HG03025 (cell line): ENCODE measurements at regions not wholly inside any gene's neighbourhood (a gene's known extent, or its start where the extent isn't known, plus 50 kb on each side); places are given as distances from the start of the nearest gene placed in this dataset.

Experiments
- ATAC-seq: cut with Tn5 transposase; IDR thresholded peaks from one replicate; pipeline ENCODE4 v1.9.1; 2021; ENCODE audit warnings: mild to moderate bottlenecking, moderate library complexity; ENCODE audit not compliant: unreplicated experiment, low FRiP score

DNA sequence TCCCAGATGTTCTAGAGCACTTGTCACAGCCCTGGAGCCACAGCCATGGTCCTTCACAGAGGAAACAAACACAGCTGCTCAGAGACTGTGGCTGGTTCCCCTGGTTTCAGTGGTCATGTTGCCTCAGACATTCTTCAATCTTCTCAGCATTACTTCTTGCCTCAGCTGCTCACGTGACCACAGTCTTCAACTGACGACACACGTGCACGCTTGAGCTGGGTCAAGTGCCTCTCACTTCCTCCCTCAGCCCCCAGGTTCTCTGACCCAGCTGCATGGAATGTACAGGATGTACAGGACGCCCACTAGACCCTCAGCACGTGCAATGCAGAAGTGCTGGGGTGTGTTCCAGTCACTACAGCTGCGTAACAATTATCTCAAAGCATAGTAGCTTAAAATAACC is 159.8 kb upstream of the GGTLC1 start:
- ATAC-seq, result no peak

DNA sequence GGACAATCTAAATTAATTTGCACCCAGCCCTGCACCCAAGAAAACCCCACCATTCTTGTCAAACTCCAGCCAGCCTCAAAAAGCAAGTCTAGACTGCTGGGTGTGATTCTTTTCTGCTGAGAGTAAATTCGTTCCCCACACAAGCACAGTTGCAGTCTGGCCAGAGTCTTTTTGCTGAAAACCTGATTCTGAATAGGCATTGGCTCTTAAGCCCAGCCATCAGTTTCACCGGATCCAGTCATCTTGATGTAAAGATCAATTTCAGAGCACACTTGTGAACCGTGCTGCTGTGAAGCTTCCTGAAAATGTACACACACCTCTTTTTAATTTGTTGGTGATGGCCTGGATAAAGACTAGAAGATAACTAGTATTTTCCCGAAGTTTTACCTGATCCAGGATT is 159.4 kb upstream of the GGTLC1 start:
- no peak for ATAC-seq

DNA sequence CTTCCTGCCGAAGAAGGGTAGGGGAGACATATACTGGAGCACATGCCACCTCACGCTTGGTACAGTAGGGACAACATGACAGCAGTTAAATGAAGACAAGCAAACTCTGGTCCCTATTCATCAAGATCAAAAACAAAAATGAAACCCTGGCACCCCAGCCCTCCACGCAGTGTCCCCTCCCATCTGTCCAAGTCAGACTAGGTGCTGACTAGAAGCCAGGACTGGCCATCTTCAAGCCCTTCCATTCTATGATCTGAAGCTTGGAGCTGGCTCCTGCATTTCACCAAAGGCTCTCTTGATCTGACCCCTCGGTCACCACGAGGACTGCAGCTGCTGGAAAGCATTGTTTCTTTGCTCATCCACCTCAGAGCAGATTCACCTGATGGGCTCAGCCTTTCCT is 158.9 kb upstream of the GGTLC1 start:
- ATAC-seq, result no peak

DNA sequence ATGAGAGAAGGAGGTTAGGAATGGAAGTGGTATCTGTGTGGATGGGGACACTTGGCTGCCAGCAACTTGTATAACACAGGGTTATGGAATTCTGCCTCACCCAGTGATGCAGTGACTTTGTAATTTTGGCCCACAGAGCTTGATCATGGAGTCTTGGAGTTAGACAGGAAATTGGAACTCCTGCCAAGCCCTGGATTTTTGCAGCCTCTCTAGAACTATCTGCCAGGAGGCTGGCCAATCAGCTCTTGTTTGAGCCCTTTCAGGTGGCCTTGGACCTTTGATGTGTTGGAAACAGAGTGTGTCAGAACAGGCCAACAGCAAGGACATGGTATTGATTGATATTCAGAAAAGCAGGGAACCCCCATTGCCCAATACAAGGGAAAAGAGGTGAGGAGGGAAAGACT is 157.7 kb upstream of the GGTLC1 start:
- ATAC-seq, result no peak

DNA sequence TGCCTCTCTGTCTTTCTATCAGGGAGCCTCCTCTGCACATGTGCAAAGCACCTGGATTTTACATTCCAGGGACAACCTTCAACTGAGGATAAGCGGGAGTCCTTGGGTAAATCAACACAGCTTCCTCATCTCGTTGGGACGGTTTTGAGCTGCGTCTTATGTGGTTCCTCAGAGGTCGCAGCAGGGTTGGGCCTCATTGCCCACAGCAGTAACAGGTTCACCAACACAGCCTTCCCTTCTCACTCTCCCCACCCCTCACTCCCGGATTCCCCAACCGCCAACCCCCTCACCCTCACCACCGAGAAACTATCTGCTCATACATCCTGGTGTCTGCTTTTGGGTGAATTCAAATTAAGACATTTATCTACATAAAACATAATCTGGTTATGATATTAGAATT is 155.8 kb upstream of the GGTLC1 start:
- ATAC-seq, result no peak

DNA sequence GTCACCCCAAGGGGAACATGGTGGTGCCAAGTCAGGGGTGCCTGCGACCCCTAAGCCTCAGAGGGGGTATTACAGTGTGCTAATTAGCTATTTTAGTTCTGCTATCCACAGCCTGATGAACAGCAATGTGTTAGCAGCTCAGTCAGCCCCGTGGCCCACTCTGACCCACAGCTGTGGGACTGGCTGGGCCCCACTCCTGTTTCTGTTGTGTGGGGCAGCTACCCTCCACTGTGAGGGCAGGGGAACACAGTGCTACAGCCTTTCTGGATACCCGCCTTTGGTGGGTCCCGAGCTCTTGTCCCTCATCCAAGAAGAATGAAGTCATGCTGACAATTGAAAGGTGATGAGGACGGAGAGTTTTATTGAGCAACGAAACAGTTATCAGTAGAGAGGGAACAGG is 152.5 kb upstream of the GGTLC1 start:
- ATAC-seq, result no peak

DNA sequence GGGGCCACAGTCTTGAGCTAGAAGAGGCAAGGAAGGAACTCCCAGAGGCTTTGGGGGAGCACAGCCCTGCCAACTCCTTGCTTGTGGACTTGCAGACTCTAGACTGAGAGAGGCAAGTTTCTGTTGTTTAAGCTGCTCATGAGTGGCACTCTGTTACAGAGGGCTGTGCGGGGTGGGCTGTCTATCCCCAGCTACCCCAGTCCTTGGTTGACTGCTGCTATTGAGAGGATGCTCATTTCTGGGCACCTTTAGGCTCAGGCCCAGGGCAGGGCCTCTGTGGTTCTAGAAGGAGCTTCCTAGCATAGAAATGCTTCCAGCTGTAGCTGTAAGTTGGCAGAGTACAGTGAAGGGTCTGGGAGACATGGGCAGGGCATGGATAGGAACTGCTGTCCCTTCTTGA is 151.3 kb upstream of the GGTLC1 start:
- ATAC-seq, result no peak

DNA sequence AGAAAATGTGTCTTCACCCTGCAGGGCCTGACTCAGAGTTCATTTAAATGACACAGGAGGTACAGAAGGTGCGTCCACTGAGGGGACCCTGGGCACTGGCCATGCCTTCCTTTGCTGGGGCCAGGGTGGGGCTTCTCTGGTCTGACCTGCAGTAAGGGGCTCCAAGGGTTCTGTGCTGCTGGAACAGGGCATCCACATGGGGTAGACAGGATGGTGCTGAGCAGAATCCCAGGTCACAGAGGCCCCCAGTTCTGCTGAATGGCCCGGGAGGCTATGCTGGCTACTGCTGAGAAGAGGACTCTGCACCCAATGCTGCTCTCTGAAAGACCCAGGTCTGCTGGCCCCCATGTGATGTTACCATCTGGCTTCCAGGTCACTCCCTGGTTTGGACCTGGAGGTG is 150.4 kb upstream of the GGTLC1 start:
- ATAC-seq, result no peak

DNA sequence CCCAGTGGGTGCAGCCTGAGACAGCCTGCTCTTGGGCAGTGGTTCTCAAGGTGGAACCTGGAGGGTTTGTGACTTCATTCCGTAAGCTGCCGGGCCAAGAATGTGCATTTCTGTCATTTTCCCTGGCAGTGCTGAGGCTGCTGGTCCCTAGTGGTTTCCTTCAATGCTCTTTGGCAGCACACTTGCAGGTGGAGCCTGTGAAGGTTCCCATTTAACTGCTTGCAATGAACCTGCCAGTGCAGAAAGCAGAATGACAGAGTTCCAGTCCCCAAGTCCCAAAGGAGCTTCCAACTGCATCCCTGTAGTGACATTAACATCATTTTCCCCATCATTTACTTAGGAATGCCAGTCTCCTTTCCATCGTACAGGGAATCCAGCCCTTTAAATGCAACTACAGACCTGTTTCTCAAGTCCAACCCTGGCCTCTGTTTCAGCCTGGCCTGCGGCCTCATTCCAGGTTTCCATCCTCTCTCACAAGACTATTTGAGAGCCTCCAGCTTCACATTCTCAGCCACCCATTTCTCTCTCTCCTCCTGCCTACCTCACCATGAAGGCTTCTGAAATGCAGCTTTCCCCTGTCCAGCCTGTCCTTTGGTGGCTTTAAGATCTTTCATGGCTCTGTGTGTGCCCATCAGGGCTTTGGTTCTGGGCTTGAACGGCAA is 149.7 kb upstream of the GGTLC1 start:
- no peak for ATAC-seq

DNA sequence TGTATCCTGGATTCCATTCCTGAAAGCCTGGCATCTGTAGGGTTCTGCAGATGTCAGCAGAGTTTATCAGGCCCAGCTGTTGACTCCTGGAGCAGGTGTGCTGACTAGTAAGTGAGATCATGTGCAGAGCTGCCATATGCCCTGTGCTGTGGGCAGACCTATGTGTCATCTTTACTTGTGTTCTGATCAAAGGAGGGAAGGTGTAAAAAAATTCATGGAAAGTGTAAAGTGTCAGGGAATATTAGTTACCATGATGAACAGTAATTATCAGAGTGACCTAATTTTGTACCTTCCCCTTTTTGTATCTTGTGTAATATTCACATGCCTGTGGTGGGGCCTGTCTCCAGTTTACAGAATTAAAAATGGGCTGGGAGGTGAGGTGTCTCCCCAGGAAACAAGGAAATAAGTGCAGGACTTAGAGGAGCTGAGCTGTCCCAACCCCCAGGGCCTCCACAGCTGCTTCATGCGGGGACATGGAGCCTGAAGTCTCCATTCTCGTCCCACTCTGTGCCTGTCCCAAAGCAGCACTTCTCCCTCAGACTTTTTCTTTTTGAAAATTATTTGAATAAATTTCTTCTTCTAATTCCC is 148.2 kb upstream of the GGTLC1 start:
- no peak for ATAC-seq

DNA sequence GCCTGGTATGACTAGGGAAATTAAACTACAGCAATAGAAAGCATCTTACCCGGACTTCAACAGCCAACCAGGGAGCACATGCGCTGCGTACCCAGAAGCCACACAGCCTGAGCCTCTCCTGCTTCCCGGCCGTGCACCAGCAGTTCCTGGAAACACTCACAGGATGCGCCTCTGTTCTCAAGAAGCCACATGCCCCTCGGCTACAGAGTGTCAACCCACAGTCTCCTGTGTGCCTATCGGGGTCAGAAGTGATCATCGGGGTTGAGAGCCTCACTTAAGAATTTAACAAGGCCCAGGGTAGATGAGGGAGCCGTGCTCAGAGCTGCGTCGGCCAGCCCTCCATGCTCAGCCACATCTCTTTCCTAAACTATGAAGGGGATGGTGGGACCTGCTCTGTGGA is 147.2 kb upstream of the GGTLC1 start:
- ATAC-seq, result no peak

DNA sequence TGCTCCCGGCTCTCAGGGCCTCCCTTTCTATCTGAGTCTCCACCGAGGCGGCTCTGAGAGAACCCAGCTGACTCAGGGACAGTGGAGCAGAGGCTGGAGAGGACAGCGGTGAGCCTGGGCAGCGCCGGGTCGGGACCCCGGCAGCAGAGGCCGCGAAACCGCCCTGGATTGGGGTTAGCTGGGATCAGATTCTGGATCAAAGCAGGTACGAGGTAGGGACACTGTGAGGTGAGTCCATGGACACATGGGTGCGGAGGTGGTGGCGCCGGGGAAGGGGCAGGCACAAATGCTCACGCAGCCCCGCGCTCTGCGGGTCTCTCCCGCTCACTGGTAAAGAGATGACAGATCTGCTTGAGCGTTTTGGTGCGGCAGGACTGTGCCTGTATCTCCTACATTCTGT is 146.4 kb upstream of the GGTLC1 start:
- ATAC-seq, result no peak

DNA sequence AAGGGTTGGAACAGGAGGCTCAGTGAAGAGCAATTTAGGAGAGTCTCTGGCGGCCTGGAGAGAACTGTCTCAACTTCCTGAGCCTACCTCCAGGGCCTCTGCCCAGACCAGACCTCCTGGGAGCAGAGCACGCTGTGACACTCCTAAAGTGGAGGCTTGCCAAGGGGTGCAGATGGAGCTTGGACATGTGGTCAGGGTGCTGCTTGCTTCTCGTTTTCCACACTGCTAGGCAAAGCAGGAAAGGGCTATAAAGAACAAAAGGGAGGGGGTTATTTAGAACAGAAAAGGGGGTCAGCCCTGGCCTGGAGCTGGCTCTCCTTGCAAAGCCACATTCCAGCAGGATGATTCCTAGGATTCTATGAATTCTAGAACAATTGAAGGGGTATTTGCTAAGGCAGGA is 145.7 kb upstream of the GGTLC1 start:
- no peak for ATAC-seq

DNA sequence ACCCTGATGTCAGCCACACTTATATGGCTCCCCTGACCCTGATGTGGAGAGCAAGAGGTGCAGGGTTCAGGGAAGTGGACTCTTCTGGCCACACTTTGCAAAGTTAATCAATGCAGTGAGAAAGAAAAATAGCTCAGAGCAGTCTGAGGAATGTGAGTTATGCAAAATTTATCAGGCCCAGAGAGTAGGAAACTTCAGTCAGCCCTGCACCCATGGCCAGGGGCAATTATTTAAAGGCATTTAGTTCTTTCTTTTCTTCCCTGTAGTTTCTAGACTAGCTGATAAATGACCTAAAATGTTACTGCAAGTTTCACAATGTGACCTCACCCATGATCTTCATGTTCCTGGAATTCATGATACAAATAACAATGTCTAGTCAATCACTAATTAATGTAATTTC is 143.7 kb upstream of the GGTLC1 start:
- no peak for ATAC-seq

DNA sequence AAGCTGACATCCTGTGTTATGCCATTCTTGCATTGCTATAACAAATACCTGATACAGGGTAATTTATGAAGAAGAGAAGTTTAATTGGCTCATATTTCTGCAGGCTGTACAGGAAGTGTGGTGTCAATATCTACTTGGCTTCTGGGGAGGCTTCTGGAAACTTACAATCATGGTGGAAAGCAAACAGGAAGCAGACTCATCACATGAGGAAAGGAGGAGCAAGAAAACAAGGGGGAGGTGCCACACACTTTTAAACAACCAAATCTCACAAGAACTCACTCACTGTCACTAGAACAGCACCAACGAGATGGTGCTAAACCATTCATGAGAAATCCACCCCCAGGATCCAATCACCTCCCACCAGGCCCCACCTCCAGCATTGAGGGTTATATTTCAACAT is 143.1 kb upstream of the GGTLC1 start:
- ATAC-seq, result no peak

DNA sequence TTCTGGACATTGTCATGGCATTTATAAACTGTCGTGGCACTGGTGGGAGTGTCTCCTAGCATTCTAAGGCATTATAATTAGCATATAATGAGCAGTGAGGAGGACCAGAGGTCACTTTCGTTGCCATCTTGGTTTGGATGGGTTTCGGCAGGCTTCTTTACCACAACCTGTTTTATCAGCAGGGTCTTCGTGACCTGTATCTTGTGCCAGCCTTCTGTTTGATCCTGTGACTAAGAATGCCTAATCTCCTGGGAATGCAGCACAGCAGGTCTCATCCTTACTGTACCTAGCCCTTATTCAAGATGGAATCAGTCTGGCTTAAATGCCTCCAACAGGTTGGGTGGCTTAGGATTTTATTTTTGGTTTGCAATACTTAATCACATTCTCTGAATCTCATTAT is 142.7 kb upstream of the GGTLC1 start:
- ATAC-seq, result no peak

DNA sequence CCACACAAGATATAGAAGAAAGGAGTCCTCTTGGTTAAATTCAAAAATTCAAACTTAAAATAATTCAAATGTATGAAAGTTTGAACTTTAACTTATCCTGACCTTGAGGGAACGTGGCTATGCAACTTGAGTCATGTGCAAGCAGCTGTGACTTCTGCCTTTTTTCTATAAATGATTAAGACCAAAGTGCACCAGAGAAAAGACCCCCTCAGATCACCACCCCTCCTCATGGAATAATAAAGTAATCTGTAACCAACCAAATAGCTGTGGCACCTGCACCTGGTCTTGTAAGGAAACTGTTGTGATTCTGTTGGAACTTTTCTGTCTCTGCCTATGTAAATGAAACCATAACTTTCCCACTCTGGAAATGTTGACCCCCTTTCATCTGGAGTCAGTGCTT is 141.1 kb upstream of the GGTLC1 start:
- no peak for ATAC-seq

DNA sequence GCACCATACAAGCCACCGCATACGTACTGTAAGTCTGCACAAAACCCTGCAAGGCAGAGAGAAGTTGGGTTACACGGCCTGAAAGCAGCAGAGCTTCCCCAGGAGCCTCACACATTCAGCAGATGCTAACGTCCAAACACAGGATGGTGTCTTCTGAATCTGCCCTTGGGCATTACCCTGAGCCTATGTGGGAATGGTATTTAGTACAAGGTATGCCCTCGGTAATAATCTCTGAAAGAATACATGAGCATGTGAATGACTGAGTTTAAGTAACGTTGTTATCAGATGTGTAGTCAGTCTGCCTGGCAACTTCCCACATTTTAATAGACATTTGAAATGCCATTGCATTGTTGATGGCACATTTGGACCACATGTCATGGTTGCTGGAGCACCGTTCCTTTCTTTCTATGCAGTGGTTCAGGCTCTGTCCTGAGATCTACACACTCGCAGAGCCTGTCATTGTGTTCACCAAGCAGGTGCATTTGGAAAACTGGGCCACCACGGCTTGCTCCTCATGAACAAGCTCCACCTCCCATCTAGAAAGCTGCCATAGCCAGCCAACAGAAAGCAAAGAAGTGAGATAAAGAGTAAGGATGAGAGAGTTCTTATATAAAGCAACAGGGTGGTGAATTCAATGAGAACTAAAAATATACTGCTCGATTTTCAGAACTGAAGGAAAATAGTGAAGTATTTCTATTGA is 136.5 kb upstream of the GGTLC1 start:
- ATAC-seq, result no peak

DNA sequence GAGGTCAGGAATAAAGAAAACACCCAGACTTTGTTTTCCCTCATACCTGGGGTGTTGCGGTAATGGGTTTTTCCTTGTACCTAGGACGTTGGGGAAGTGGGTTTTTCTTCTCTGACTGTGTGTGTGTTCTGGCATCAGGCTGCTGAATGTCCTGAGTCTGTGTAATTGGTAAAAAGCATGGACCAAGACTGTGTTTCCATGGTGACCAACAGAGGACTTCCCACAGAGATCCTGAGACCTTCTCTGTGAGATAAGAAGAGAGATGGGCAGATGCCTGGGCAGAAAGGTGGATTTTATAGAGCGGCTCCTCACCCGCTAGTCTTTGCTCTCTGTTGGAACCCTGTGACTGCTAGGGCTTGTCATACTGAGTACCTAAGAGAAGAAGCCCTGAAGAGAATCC is 135.4 kb upstream of the GGTLC1 start:
- ATAC-seq, result no peak

DNA sequence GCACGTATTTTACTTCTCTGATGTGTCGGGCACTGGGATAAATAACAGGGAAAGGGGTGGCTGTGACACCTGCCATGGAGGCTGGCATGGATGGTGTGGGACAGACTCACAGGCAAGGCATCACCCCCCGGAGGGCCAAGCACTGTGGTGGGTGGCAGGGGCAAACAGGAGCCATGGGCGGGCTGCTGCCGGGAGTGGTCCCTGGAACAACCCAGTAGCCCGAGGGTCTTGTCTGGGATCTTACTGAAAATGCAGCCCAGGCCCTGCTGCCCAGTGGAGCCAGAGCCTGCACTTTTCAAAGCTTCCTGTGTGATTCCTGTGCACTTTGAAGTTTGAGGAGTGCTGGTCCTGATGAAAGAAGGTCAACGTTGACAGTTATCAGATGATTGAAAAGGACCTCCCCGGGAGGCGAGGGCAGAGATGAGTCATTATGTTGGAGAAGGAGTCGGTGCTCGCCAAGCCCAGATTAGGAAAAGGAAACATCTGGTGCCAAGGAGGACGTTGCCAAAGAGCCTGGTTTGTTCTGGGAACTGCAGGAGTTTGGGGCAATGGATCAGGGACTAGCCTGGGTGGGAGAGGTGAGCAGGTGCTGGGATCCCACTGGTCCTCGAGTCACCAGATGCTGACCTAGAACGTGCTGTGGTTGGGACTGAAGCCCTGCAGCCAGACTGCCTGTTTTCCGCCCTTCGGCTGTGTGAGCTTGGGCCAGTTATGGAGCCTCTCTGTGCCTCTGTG is 130.0 kb upstream of the GGTLC1 start:
- no peak for ATAC-seq

DNA sequence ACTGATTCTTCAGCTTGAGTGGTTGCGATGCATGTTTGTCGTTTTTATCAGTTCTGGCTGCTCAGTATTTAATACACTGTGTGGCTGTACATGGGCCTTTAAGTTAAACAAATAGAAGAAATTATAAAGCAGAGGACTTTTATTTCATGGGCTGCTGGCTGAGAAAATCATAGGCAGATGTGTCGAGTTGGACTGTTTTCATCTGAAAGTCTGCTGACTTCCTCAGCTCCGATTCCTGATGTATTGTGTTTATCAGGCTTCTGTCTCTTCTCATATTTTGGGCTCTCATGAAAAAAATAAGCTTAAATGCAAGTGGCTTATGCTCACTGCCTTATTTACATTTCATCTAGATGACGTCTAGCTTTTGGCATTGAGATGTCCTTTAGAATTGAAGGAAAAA is 129.5 kb upstream of the GGTLC1 start:
- no peak for ATAC-seq

DNA sequence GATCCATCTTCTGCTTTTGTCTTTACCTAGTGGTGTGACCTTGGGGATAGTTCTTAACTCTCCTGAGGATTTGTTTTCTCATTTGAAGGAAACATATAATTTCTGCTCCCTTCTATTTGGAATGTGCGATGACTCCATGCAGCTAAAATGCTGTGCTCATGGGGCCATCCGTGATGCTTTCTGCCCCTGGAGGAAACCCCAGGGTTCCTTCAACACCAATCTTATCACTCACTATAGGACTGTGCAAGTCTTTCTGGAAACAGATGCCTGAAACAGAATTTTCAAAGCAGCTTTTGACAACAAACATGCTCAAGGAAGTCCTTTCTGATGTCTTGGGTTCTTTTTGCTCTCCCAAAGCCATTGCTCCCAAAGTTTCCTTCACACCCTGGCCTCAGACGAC is 128.8 kb upstream of the GGTLC1 start:
- no peak for ATAC-seq
